Muscle layer of duodenum (tissue), 2 donors: ENCODE measurements at regions not wholly inside any gene's neighbourhood (a gene's known extent, or its start where the extent isn't known, plus 50 kb on each side); places are given as distances from the start of the nearest gene placed in this dataset.

Experiments used
- H3K27ac ChIP-seq: one replicate; pipeline ENCODE4 v1.7.0; 2013; ENCODE audit warnings: mild to moderate bottlenecking, low read length
- H3K27me3 ChIP-seq: one replicate; pipeline ENCODE4 v1.7.0; 2013; ENCODE audit warnings: low read depth, mild to moderate bottlenecking, control low read depth, low read length
- H3K36me3 ChIP-seq, 2 donors: one replicate each; pipeline ENCODE4 v1.7.0; 2013; ENCODE audit warnings: low read length in 2 of 2, control low read depth in 1 of 2, mild to moderate bottlenecking in 1 of 2; ENCODE audit not compliant: insufficient read depth in 2 of 2, control insufficient read depth in 1 of 2
- H3K4me1 ChIP-seq, 2 donors: one replicate each; pipeline ENCODE4 v1.7.0; 2013; ENCODE audit warnings: low read length in 2 of 2, mild to moderate bottlenecking in 2 of 2, control low read depth in 1 of 2, moderate library complexity in 1 of 2; ENCODE audit not compliant: insufficient read depth in 2 of 2, control insufficient read depth in 1 of 2
- H3K4me3 ChIP-seq, 2 donors: one replicate each; pipeline ENCODE4 v1.7.0; 2013; ENCODE audit warnings: low read length in 2 of 2, low read depth in 1 of 2, mild to moderate bottlenecking in 1 of 2
- H3K9me3 ChIP-seq, 2 donors: one replicate each; pipeline ENCODE4 v1.7.0; 2013; ENCODE audit warnings: low read length in 2 of 2, control low read depth in 1 of 2, mild to moderate bottlenecking in 1 of 2; ENCODE audit not compliant: control insufficient read depth in 1 of 2
- donor health status: healthy.

GRCh38 chr12:84785281-84785680 is 127.3 kb downstream of the SLC6A15 start:
- H3K36me3 ChIP-seq: no peaks in the 10 kb centered on the region
- no peaks in the 10 kb centered on the region for H3K9me3 ChIP-seq
- H3K4me3 ChIP-seq: no peak overlapping the region
- H3K27me3 ChIP-seq: no peaks in the 10 kb centered on the region
- H3K27ac ChIP-seq: no peak overlapping the region
- H3K4me1 ChIP-seq: no peaks in the 10 kb centered on the region

- Histone ChIP-seq H3K9me3 (no peaks in the 10 kb centered on the region), H3K27ac (no peak overlapping the region), H3K27me3 (no peaks in the 10 kb centered on the region), H3K4me1 (no peaks in the 10 kb centered on the region), H3K36me3 (no peaks in the 10 kb centered on the region), H3K4me3 (no peak overlapping the region)
Measured at GRCh38 chr12:84779169-84779568, 133.4 kb downstream of the SLC6A15 start.

DNA sequence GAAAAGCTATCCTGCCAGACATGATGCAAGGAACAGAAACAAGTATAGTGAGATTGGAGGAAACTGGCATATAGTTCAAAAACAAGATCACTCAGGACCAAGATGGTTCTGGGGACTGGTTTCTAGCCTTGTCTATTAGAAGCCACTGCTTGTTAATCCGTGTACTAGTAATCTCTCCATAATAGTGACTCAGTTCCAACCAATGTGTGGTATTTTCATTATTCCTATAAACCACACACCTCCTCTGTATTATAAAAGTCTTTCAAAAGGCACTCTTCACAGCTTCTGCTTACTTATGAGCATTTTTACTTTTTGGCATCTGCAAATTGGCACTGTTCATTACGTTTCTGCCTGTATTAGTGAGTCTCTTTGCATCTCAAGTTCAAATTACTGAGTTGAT is 140.3 kb downstream of the SLC6A15 start:
- H3K27ac ChIP-seq: no peak overlapping the region
- no peaks in the 10 kb centered on the region for H3K4me1 ChIP-seq
- no peaks in the 10 kb centered on the region for H3K36me3 ChIP-seq
- no peaks in the 10 kb centered on the region for H3K27me3 ChIP-seq
- no peak overlapping the region for H3K4me3 ChIP-seq
- H3K9me3 ChIP-seq: no peaks in the 10 kb centered on the region

DNA sequence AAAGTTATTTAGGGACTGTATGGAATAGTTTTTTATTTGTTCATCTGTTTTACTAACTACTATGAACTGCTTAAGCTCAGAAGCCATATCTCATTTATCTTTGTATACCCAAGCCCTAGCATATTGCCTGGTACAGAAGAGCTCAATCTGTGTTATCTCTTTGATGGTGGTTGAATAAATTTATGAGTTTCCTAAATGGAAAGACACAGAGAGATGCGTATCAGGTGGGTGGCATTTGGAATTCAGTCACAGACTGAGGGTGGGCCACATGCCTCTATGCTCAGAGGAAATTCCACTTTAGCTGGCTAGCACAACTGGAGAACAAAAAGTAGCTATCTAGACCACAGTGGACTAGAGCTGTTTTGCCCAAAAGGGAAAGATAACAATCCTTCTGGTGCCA is 145.5 kb downstream of the SLC6A15 start:
- H3K4me3 ChIP-seq: no peak overlapping the region

DNA sequence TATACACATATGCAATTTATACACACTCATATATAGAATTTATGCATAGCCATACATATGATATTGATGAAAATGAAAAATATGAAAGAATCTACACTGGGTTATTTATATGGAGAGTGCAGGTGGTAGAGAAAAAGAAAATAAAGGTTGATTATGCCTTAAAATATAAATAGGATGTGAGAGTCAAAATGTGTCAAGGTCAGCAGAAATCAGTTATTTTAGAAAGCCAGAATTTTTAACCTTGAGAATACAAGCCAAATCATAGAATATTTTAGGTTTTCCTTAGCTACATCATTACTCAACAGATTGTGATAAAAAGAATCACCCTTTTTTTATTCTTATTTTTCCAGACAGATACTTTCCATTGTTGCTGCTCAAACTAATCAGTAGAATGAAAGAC is 146.2 kb downstream of the SLC6A15 start:
- Histone ChIP-seq H3K4me3 (no peak overlapping the region), H3K27ac (no peak overlapping the region), H3K36me3 (no peaks in the 10 kb centered on the region), H3K27me3 (no peaks in the 10 kb centered on the region), H3K4me1 (no peaks in the 10 kb centered on the region), H3K9me3 (no peaks in the 10 kb centered on the region)

More for the DNA sequence above, 145.5 kb downstream of the SLC6A15 start:
- Histone ChIP-seq H3K27me3 (no peaks in the 10 kb centered on the region), H3K4me1 (no peaks in the 10 kb centered on the region), H3K9me3 (no peaks in the 10 kb centered on the region), H3K36me3 (no peaks in the 10 kb centered on the region), H3K27ac (no peak overlapping the region)

GRCh38 chr12:84764001-84764400 is 148.6 kb downstream of the SLC6A15 start:
- Histone ChIP-seq H3K4me3 (no peak overlapping the region), H3K27me3 (no peaks in the 10 kb centered on the region), H3K9me3 (peaks cover 0 to 4% of the 10 kb centered on the region in 2 donors), H3K36me3 (no peaks in the 10 kb centered on the region), H3K4me1 (no peaks in the 10 kb centered on the region), H3K27ac (no peak overlapping the region)

- Histone ChIP-seq H3K4me1 (no peaks in the 10 kb centered on the region), H3K27me3 (no peaks in the 10 kb centered on the region)
Measured at GRCh38 chr12:84763107-84763506, 149.5 kb downstream of the SLC6A15 start.

GRCh38 chr12:84760091-84760865 is 152.3 kb downstream of the SLC6A15 start:
- Histone ChIP-seq H3K4me3 (no peak overlapping the region), H3K4me1 (no peaks in the 10 kb centered on the region), H3K36me3 (no peaks in the 10 kb centered on the region), H3K27ac (no peak overlapping the region), H3K9me3 (peaks cover 0 to 4% of the 10 kb centered on the region in 2 donors), H3K27me3 (no peaks in the 10 kb centered on the region)

More at GRCh38 chr12:84763107-84763506, 149.5 kb downstream of the SLC6A15 start:
- H3K4me3 ChIP-seq: no peak overlapping the region
- H3K36me3 ChIP-seq: no peaks in the 10 kb centered on the region
- H3K27ac ChIP-seq: no peak overlapping the region
- H3K9me3 ChIP-seq: peaks cover 0 to 4% of the 10 kb centered on the region in 2 donors

DNA sequence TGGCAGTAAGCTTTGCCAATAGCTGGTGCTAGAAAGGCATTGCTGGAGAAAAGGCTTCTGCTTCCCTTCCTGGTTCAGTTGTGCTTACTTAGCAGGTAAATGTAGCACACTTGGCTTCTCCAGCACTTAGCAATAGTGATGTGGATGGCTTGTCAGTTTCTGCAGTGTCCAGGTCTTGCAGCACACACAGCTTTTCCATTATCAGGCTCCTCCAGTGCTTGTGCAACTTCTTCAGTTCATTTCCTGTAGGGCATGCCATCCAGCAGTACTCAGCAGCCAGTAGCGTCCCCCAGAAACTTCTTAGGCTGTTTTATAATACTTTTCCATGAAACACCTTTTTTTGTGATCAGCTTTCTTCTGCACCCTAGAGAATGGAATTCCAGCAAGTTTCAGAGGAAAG is 154.6 kb downstream of the SLC6A15 start:
- Histone ChIP-seq H3K36me3 (no peaks in the 10 kb centered on the region), H3K4me1 (no peaks in the 10 kb centered on the region), H3K4me3 (no peak overlapping the region), H3K27ac (no peak overlapping the region), H3K27me3 (no peaks in the 10 kb centered on the region), H3K9me3 (peaks cover 0 to 4% of the 10 kb centered on the region in 2 donors)

- no peak overlapping the region for H3K4me3 ChIP-seq
Measured at GRCh38 chr12:84756961-84757360, 155.6 kb downstream of the SLC6A15 start.

DNA sequence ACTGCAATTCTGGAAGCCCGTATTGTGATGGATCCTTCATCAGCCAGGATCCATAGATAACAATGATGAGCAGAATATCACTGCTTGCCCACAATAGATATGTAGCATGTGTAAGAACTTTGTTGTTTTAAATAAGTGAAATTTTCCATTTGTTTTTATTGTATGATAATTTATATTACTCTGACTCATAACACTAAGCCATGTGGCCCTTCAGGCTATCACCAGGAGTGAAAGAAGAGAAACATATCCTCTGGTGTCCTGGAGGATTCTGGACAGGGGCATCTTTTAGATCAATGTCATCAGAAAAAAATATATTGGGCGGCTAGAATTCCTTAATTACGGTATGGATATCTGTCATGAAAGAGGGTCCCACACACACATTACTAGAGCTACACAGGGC is 167.5 kb downstream of the SLC6A15 start:
- Histone ChIP-seq H3K36me3 (no peaks in the 10 kb centered on the region), H3K9me3 (no peaks in the 10 kb centered on the region), H3K27ac (no peak overlapping the region), H3K4me3 (no peak overlapping the region), H3K27me3 (no peaks in the 10 kb centered on the region), H3K4me1 (no peaks in the 10 kb centered on the region)

More at GRCh38 chr12:84756961-84757360, 155.6 kb downstream of the SLC6A15 start:
- Histone ChIP-seq H3K27me3 (no peaks in the 10 kb centered on the region), H3K27ac (no peak overlapping the region), H3K4me1 (no peaks in the 10 kb centered on the region), H3K36me3 (no peaks in the 10 kb centered on the region), H3K9me3 (peaks cover 0 to 4% of the 10 kb centered on the region in 2 donors)

DNA sequence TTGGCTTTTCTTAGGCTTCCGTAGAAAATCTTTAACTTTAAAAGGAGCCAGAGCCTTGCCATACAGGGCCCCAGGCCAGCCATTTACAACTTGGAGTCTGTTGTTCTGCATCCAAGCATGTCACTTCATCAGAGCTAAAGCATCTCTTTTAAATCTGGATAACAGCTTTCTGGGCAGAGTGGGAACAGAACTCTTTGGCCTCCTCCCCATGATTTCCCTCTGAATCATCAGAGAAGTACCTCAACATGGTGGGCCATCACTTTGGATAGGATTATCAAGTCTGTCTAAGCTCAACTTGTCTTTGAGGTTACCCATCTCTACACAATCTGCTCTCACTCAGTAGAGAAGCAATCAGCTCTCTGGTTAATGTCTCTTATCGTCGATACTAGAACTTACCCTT is 170.9 kb downstream of the SLC6A15 start:
- H3K4me3 ChIP-seq: no peak overlapping the region
- H3K27ac ChIP-seq: no peak overlapping the region
- no peaks in the 10 kb centered on the region for H3K4me1 ChIP-seq
- no peaks in the 10 kb centered on the region for H3K36me3 ChIP-seq
- no peaks in the 10 kb centered on the region for H3K27me3 ChIP-seq
- H3K9me3 ChIP-seq: no peaks in the 10 kb centered on the region
